NB4 (cell line): ENCODE measurements at regions not wholly inside any gene's neighbourhood (a gene's known extent, or its start where the extent isn't known, plus 50 kb on each side); places are given as distances from the start of the nearest gene placed in this dataset.

Source experiments
- CTCF ChIP-seq: IDR thresholded peaks from one replicate; pipeline ENCODE4 v1.5.1; 2012; ENCODE audit warnings: low read depth, low read length
- POLR2A ChIP-seq: IDR thresholded peaks from 2 replicates; pipeline ENCODE4 v1.6.1; 2011; ENCODE audit warnings: mild to moderate bottlenecking; ENCODE audit not compliant: insufficient read length; ENCODE audit errors: extremely low read depth

- TF ChIP-seq CTCF: no peak
- TF ChIP-seq POLR2A: no peak
Observed at GRCh38 chr5:133705331-133705730, 93.0 kb upstream of the FSTL4 start.
